HG03354 (cell line): ENCODE measurements at regions not wholly inside any gene's neighbourhood (a gene's known extent, or its start where the extent isn't known, plus 50 kb on each side); places are given as distances from the start of the nearest gene placed in this dataset.

ENCODE experiments used
- ATAC-seq: cut with Tn5 transposase; IDR thresholded peaks from one replicate; pipeline ENCODE4 v1.9.1; 2021; ENCODE audit warnings: mild to moderate bottlenecking; ENCODE audit not compliant: unreplicated experiment, poor library complexity, severe bottlenecking

GRCh38 chr6:4297348-4297747 lies 162.0 kb upstream of the ECI2 start:
- ATAC-seq, result no peak

- ATAC-seq, result no peak
These were observed 161.2 kb upstream of the ECI2 start for GRCh38 chr6:4296552-4296951.

- no peak for ATAC-seq
These were observed 160.4 kb upstream of the ECI2 start for GRCh38 chr6:4295783-4296155.

GRCh38 chr6:4295058-4295782 lies 159.8 kb upstream of the ECI2 start:
- no peak for ATAC-seq

GRCh38 chr6:4294636-4295035 lies 159.3 kb upstream of the ECI2 start:
- ATAC-seq, result no peak

GRCh38 chr6:4291453-4292403 lies 156.4 kb upstream of the ECI2 start:
- no peak for ATAC-seq

GRCh38 chr6:4289770-4290320 lies 154.5 kb upstream of the ECI2 start:
- ATAC-seq, result no peak

- no peak for ATAC-seq
These were observed 152.5 kb upstream of the ECI2 start for GRCh38 chr6:4287811-4288244.

GRCh38 chr6:4287372-4287771 lies 152.0 kb upstream of the ECI2 start:
- no peak for ATAC-seq

- ATAC-seq, result no peak
These were observed 147.6 kb upstream of the ECI2 start for GRCh38 chr6:4282926-4283325.

GRCh38 chr6:4281341-4282293 lies 146.2 kb upstream of the ECI2 start:
- peak; percentile 95 for ATAC-seq

GRCh38 chr6:4280707-4281106 lies 145.3 kb upstream of the ECI2 start:
- ATAC-seq, result no peak

GRCh38 chr6:4280031-4280430 lies 144.7 kb upstream of the ECI2 start:
- ATAC-seq, result no peak

GRCh38 chr6:4274382-4275082 lies 139.2 kb upstream of the ECI2 start:
- no peak for ATAC-seq

GRCh38 chr6:4272996-4273395 lies 137.6 kb upstream of the ECI2 start:
- ATAC-seq, result no peak

GRCh38 chr6:4271761-4272470 lies 136.5 kb upstream of the ECI2 start:
- ATAC-seq, result no peak

- no peak for ATAC-seq
These were observed 135.4 kb upstream of the ECI2 start for GRCh38 chr6:4270776-4271175.

- no peak for ATAC-seq
These were observed 134.6 kb upstream of the ECI2 start for GRCh38 chr6:4270001-4270400.
